ENCODE measurements at regions not wholly inside any gene's neighbourhood (a gene's known extent, or its start where the extent isn't known, plus 50 kb on each side); places are given as distances from the start of the nearest gene placed in this dataset.

DNA sequence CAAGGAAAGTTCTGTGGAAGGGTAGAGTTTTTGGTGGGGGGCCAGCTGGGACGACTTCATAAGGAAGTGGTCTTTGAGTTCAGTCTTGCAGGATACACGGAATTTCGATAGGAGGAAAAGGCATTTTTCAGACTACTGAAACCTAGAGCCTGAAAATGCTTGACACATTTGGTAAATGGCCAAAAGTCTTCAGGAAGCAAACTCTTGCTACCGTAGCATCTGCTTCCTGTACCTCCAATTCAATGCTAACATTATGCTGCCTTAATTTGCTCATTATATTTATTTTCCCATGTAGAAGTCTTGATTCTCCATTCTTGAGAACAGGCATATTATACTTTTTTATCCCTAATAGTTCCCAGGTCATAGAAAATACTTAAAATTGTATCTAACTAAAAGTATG, 129.3 kb upstream of the MED13 start:
- TF ChIP-seq, protein P1, sequence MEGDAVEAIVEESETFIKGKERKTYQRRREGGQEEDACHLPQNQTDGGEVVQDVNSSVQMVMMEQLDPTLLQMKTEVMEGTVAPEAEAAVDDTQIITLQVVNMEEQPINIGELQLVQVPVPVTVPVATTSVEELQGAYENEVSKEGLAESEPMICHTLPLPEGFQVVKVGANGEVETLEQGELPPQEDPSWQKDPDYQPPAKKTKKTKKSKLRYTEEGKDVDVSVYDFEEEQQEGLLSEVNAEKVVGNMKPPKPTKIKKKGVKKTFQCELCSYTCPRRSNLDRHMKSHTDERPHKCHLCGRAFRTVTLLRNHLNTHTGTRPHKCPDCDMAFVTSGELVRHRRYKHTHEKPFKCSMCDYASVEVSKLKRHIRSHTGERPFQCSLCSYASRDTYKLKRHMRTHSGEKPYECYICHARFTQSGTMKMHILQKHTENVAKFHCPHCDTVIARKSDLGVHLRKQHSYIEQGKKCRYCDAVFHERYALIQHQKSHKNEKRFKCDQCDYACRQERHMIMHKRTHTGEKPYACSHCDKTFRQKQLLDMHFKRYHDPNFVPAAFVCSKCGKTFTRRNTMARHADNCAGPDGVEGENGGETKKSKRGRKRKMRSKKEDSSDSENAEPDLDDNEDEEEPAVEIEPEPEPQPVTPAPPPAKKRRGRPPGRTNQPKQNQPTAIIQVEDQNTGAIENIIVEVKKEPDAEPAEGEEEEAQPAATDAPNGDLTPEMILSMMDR (IDR thresholded peaks at IDR 0.05; ENCODE audit: insufficient read depth, low read length) = no peak
- no peak overlapping the region for H3K4me3 ChIP-seq (ENCODE audit: low read depth, low read length)
- no peak for DNase-seq (ENCODE audit: low read depth)

DNA sequence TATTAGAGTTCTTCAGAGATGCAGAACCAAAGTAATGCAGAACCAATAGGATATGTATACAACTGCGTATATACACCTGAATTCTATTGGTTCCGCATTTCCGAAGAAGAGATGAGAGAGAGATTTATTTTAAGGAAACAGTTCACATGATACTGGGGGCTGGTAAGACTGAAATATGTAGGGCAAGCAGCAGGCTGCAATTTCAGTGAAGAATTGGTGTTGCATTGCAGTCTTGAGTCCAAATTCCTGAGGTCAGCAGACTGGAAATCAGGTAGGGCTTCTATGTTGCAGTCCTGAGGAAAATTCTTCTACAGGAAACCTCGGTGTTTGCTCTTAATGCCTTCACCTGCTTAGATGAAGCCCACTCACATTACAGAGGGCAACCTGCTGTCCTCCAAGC, 128.2 kb upstream of the MED13 start:
- no peak overlapping the region for H3K4me3 ChIP-seq (ENCODE audit: low read depth, low read length)
- TF ChIP-seq, protein P1 (IDR thresholded peaks at IDR 0.05; ENCODE audit: insufficient read depth, low read length) = no peak
- no peak for DNase-seq (ENCODE audit: low read depth)

DNA sequence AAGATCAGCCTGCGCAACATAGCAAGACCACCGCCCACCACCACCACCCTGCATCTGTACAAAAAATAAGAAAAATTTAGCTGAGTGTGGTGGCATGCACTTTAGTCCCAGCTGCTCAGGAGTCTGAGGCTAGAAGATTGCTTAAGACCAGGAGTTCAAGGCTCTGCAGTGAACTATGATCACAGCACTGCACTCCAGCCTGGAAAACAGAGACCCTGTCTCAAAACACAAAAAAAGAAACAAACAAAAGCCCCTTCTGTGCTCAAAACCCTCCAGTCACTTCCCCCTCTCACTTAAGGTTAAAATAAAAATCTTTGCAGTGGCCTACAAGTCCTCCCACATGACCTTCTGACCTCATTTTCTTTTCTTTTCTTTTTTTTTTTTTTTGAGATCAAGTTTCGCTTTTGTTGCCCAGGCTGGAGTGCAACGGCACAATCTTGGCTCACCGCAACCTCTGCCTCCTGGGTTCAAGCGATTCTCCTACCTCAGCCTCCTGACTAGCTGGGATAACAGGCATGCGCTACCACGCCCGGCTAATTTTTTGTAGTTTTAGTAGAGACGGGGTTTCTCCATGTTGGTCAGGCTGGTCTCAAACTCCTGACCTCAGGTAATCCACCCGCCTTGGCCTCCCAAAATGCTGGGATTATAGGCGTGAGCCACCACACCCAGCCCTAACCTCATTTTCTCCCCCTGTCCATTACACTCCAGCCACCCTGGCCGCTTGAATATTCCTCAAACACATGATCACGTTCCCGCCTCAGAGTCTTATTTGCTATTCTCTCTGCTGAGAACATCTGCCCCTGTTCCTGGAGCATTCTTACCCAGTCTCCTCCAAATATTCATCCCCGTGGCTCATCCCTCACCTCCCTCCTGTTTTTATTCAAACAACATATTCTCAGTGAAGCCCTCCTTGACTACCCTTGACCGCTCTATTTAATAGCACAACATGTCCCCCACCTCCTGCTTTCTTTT, 126.6 kb upstream of the MED13 start:
- TF ChIP-seq, protein P1 (IDR thresholded peaks at IDR 0.05; ENCODE audit: insufficient read depth, low read length) = no peak
- DNase-seq (ENCODE audit: low read depth) = no peak
- H3K4me3 ChIP-seq (ENCODE audit: low read depth, low read length) = no peak overlapping the region

DNA sequence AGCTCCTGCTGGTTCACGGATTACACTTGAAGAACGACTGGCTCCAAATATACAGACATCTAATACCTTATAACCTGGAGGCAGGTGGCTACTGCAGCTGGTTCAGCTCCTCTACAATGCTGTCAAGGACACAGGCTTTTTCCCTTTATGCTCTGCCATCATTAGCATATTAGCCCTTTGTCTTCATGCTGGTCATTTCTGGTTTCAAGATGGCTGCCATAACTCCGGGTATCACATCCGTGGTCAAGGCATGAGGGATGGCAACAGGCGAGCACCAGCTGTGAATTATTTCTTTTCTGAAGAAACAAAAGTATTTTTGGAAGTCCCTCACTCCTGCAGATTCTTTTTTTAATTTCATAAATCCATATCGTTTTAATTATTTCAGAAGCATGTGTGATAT, 124.3 kb upstream of the MED13 start:
- TF ChIP-seq, protein P1 (IDR thresholded peaks at IDR 0.05; ENCODE audit: insufficient read depth, low read length) = no peak
- DNase-seq (ENCODE audit: low read depth) = no peak
- no peak overlapping the region for H3K4me3 ChIP-seq (ENCODE audit: low read depth, low read length)

DNA sequence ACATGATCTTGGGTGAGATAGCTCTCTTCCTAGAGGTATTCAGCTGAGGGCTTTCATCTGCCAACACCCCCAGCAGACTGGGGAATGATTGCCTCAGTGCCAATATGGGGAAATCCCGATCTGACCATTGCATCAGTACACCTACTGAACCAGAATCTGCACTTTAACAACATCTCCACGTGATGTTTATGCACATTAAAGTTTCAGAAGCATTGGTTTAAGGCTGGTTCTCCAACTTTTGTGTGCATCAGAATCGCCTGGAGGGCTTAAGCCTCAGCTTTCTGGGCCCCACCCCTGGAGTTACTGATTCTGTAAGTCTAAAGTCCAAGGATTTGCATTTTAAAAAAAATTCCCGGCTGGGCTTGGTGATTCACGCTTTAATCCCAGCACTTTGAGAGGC, 123.6 kb upstream of the MED13 start:
- TF ChIP-seq, protein P1 (IDR thresholded peaks at IDR 0.05; ENCODE audit: insufficient read depth, low read length) = no peak
- H3K4me3 ChIP-seq (ENCODE audit: low read depth, low read length) = no peak overlapping the region
- DNase-seq (ENCODE audit: low read depth) = peak; percentile 6

DNA sequence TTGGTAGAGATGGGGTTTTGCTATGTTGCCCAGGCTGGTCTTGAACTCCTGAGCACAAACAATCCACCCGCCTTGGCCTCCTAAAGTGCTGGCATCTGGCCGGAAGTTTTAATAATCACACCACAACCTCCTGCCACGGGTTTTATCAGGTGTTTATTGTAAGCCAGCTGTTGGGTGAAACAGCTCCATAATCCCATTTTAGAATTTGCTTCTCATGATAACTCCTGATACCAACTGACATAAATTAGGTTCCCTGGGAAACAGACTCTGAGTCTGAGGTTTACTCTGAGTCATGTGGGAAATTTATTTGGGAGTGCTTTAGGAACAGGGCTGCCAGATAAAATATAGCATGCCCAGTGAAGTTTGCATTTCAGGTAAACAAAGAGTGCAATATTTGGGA, 122.6 kb upstream of the MED13 start:
- TF ChIP-seq, protein P1 (IDR thresholded peaks at IDR 0.05; ENCODE audit: insufficient read depth, low read length) = no peak
- peak; percentile 50 for DNase-seq (ENCODE audit: low read depth)
- no peak overlapping the region for H3K4me3 ChIP-seq (ENCODE audit: low read depth, low read length)

Measured in fibroblast of the aortic adventitia (primary cell).